ENCODE measurements at regions not wholly inside any gene's neighbourhood (a gene's known extent, or its start where the extent isn't known, plus 50 kb on each side); places are given as distances from the start of the nearest gene placed in this dataset.

GRCh38 chr4:12265554-12265953, 836.9 kb upstream of the HS3ST1 start:
- DNase-seq: no peak

GRCh38 chr4:12260453-12260852, 831.8 kb upstream of the HS3ST1 start:
- no peak for DNase-seq

- no peak for DNase-seq
These were observed 816.3 kb upstream of the HS3ST1 start for GRCh38 chr4:12244973-12245372.

- DNase-seq: no peak
These were observed 813.7 kb upstream of the HS3ST1 start for GRCh38 chr4:12242354-12242753.

GRCh38 chr4:12239897-12240636, 811.4 kb upstream of the HS3ST1 start:
- no peak for DNase-seq

GRCh38 chr4:12231098-12231497, 802.4 kb upstream of the HS3ST1 start:
- no peak for DNase-seq

- DNase-seq: no peak
These were observed 792.3 kb upstream of the HS3ST1 start for GRCh38 chr4:12221031-12221430.

GRCh38 chr4:12211636-12212035, 782.9 kb upstream of the HS3ST1 start:
- no peak for DNase-seq

- DNase-seq: no peak
These were observed 778.7 kb upstream of the HS3ST1 start for GRCh38 chr4:12207396-12207795.

GRCh38 chr4:12206091-12206490, 777.4 kb upstream of the HS3ST1 start:
- no peak for DNase-seq

- DNase-seq: no peak
These were observed 775.3 kb upstream of the HS3ST1 start for GRCh38 chr4:12203945-12204344.

- DNase-seq: no peak
These were observed 771.5 kb upstream of the HS3ST1 start for GRCh38 chr4:12200226-12200625.

GRCh38 chr4:12186526-12186925, 757.8 kb upstream of the HS3ST1 start:
- DNase-seq: no peak

GRCh38 chr4:12178614-12179610, 750.2 kb upstream of the HS3ST1 start:
- no peak for DNase-seq

- DNase-seq: no peak
These were observed 748.7 kb upstream of the HS3ST1 start for GRCh38 chr4:12177416-12177815.

GRCh38 chr4:12173496-12173895, 744.8 kb upstream of the HS3ST1 start:
- DNase-seq: no peak

- DNase-seq: no peak
These were observed 743.7 kb upstream of the HS3ST1 start for GRCh38 chr4:12172198-12172973.

GRCh38 chr4:12170308-12170707, 741.6 kb upstream of the HS3ST1 start:
- DNase-seq: no peak

- no peak for DNase-seq
These were observed 736.9 kb upstream of the HS3ST1 start for GRCh38 chr4:12165616-12166015.

- no peak for DNase-seq
These were observed 717.6 kb upstream of the HS3ST1 start for GRCh38 chr4:12146339-12146738.

GRCh38 chr4:12145768-12146167, 717.1 kb upstream of the HS3ST1 start:
- no peak for DNase-seq

GRCh38 chr4:12145106-12145505, 716.4 kb upstream of the HS3ST1 start:
- DNase-seq: no peak

- no peak for DNase-seq
These were observed 715.4 kb upstream of the HS3ST1 start for GRCh38 chr4:12144051-12144450.

Data from activated CD8-positive, alpha-beta memory T cell treated with anti-CD3 and anti-CD28 coated beads, Interleukin-2, amount 50 U/mL, for 4 hours (primary cell).